ENCODE measurements at regions not wholly inside any gene's neighbourhood (a gene's known extent, or its start where the extent isn't known, plus 50 kb on each side); places are given as distances from the start of the nearest gene placed in this dataset.
"Not testable (repeated sequence)": the region's sequence is repeated elsewhere in the genome, so short reads cannot be mapped to it uniquely, and the experiment has no call there.

DNA sequence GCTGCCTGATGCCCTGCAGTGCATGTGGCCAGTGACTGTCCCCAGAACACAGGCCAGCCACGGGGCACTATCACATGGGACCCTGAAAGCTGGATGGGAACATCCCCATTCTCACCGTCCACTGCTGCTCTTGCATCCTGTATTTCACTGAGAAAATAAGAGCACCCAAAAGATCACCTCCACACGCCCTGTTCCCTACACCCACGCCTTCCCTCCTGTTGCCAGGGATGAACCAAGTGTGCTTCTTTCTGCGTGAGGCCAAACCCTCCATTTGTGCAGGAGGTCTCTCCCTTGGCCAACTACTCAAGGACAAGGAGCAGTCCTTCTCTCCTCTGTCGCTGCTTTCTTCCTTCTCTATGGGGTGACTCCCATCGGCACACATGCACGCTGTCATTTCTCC is 118.3 kb downstream of the LRRC37A3 start:
- FAIRE-seq; H3K9ac ChIP-seq (ENCODE audit: control insufficient read depth, extremely low read depth, insufficient read depth, low read length); DNase-seq (ENCODE audit: low read depth, low spot score); H3K4me3 ChIP-seq (ENCODE audit: control insufficient read depth in 2 of 3, extremely low read depth in 1 of 3, insufficient read depth in 2 of 3, low read depth in 1 of 3, low read length in 3 of 3); H3K27me3 ChIP-seq (ENCODE audit: control insufficient read depth, extremely low read depth, insufficient read depth, low read length); dilution Hi-C loops (cut with MboI; ENCODE audit: extremely low pct_ligation_motif_present, low sequenced_read_pairs); H4K20me1 ChIP-seq (ENCODE audit: control insufficient read depth, extremely low read depth, insufficient read depth, low read length); H2AFZ ChIP-seq (ENCODE audit: control insufficient read depth, low read length); H3K4me1 ChIP-seq (ENCODE audit: control insufficient read depth, extremely low read depth, insufficient read depth, low read length); H3K9me1 ChIP-seq (ENCODE audit: control insufficient read depth, extremely low read depth, insufficient read depth, low read length); H3K4me2 ChIP-seq (ENCODE audit: control insufficient read depth, extremely low read depth, insufficient read depth, low read depth, low read length); H3K36me3 ChIP-seq (ENCODE audit: control insufficient read depth in 2 of 2, extremely low read depth in 1 of 2, insufficient read depth in 2 of 2, low read length in 2 of 2); H3K27ac ChIP-seq (ENCODE audit: control insufficient read depth, insufficient read depth, low read length); H3K9me3 ChIP-seq (ENCODE audit: control insufficient read depth, low read depth, low read length); H3K79me2 ChIP-seq (ENCODE audit: control insufficient read depth, insufficient read depth, low read length): not testable (repeated sequence)

DNA sequence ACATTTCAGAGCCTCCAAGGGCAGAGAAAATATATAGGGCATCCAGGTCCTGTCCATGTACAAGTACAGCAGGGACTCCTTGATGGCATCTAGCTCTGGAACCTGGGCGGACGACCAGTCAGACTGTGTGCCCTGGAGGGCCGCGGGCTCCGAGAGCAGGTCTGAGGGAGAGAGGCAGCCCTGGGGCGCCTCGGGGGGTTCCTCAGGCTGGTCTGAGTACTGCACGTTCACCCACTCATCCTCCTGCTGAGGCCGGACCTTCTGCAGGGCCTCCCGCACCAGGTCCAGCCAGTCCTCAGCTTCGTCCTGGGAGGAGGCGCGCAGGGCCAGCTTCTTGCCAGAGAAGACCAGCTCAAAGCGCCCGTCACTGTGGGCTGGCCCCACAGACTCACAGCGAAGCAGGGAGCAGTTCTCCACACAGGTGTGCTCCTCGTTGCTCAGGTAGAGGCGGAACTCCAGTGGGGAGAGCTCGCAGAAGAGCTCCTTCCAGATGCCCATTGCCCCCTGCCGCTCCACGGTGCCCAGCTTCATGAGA is 118.8 kb downstream of the LRRC37A3 start:
- not testable (repeated sequence) for H3K4me1 ChIP-seq (ENCODE audit: control insufficient read depth, extremely low read depth, insufficient read depth, low read length)

DNA sequence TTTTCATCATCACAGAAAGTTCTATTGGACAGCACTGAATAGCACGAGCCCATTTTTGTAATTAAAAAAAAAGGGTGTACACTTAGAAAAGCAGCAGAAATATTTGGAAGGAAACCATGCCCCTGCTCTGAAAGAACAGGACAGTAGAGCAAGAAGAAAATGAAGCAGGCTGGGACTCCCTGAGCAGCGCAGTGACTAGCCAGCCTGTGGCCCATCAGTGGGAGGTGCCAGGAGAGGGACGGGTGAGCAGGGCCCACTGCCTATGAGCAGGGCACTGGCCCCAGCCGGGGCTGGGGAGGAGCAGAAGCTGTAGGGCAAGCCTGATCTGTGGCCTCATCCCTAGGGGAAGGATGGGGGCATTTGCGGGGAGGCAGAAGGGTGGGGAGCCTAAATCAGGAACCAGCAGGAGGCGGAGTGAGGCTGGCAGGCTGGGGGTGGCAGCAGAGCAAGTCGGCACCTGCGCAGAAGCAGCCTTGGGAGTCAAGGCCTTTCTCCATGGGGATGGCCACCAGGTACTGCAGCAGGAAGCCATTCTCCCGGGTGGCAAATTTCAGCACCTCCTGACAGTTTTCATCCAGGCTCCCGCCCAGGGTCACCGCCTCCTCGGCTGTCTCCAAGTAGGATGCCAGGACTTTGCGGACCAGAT is 119.6 kb downstream of the LRRC37A3 start:
- H2AFZ ChIP-seq (ENCODE audit: control insufficient read depth, low read length); H3K9me1 ChIP-seq (ENCODE audit: control insufficient read depth, extremely low read depth, insufficient read depth, low read length); H3K27ac ChIP-seq (ENCODE audit: control insufficient read depth, insufficient read depth, low read length); H3K4me2 ChIP-seq (ENCODE audit: control insufficient read depth, extremely low read depth, insufficient read depth, low read depth, low read length); H4K20me1 ChIP-seq (ENCODE audit: control insufficient read depth, extremely low read depth, insufficient read depth, low read length); dilution Hi-C loops (cut with MboI; ENCODE audit: extremely low pct_ligation_motif_present, low sequenced_read_pairs); H3K4me3 ChIP-seq (ENCODE audit: control insufficient read depth in 2 of 3, extremely low read depth in 1 of 3, insufficient read depth in 2 of 3, low read depth in 1 of 3, low read length in 3 of 3); FAIRE-seq; DNase-seq (ENCODE audit: low read depth, low spot score); H3K79me2 ChIP-seq (ENCODE audit: control insufficient read depth, insufficient read depth, low read length); H3K4me1 ChIP-seq (ENCODE audit: control insufficient read depth, extremely low read depth, insufficient read depth, low read length); H3K9ac ChIP-seq (ENCODE audit: control insufficient read depth, extremely low read depth, insufficient read depth, low read length); H3K36me3 ChIP-seq (ENCODE audit: control insufficient read depth in 2 of 2, extremely low read depth in 1 of 2, insufficient read depth in 2 of 2, low read length in 2 of 2); H3K9me3 ChIP-seq (ENCODE audit: control insufficient read depth, low read depth, low read length); H3K27me3 ChIP-seq (ENCODE audit: control insufficient read depth, extremely low read depth, insufficient read depth, low read length): not testable (repeated sequence)

More for the DNA sequence above, 118.8 kb downstream of the LRRC37A3 start:
- H4K20me1 ChIP-seq (ENCODE audit: control insufficient read depth, extremely low read depth, insufficient read depth, low read length); H3K27me3 ChIP-seq (ENCODE audit: control insufficient read depth, extremely low read depth, insufficient read depth, low read length); dilution Hi-C loops (cut with MboI; ENCODE audit: extremely low pct_ligation_motif_present, low sequenced_read_pairs); H3K27ac ChIP-seq (ENCODE audit: control insufficient read depth, insufficient read depth, low read length); H3K9me3 ChIP-seq (ENCODE audit: control insufficient read depth, low read depth, low read length); FAIRE-seq; H3K79me2 ChIP-seq (ENCODE audit: control insufficient read depth, insufficient read depth, low read length); H3K9me1 ChIP-seq (ENCODE audit: control insufficient read depth, extremely low read depth, insufficient read depth, low read length); H3K4me2 ChIP-seq (ENCODE audit: control insufficient read depth, extremely low read depth, insufficient read depth, low read depth, low read length); H3K4me3 ChIP-seq (ENCODE audit: control insufficient read depth in 2 of 3, extremely low read depth in 1 of 3, insufficient read depth in 2 of 3, low read depth in 1 of 3, low read length in 3 of 3); DNase-seq (ENCODE audit: low read depth, low spot score); H3K36me3 ChIP-seq (ENCODE audit: control insufficient read depth in 2 of 2, extremely low read depth in 1 of 2, insufficient read depth in 2 of 2, low read length in 2 of 2); H2AFZ ChIP-seq (ENCODE audit: control insufficient read depth, low read length); H3K9ac ChIP-seq (ENCODE audit: control insufficient read depth, extremely low read depth, insufficient read depth, low read length): not testable (repeated sequence)

DNA sequence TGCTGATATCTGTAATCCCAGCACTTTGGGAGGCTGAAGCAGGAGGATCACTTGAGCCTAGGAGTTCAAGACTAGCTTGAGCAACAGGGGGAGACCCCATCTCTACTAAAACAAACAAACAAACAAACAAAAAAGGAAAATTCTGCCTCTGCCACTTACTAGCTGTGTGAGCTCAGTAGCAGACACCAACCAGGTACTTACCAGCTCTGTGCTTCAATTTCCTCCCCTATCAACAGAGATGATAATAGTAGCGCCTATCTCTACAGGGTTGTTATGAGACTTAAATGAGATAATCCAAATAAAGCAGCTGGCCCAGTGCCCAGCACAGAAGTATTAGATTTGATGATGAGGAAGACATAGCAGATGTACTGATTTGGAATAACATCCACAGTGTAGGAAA is 120.3 kb downstream of the LRRC37A3 start:
- H3K4me1 ChIP-seq (ENCODE audit: control insufficient read depth, extremely low read depth, insufficient read depth, low read length): peaks cover 11% of the 10 kb centered on the region
- H3K27me3 ChIP-seq (ENCODE audit: control insufficient read depth, extremely low read depth, insufficient read depth, low read length); H3K9ac ChIP-seq (ENCODE audit: control insufficient read depth, extremely low read depth, insufficient read depth, low read length); DNase-seq (ENCODE audit: low read depth, low spot score); H3K79me2 ChIP-seq (ENCODE audit: control insufficient read depth, insufficient read depth, low read length); dilution Hi-C loops (cut with MboI; ENCODE audit: extremely low pct_ligation_motif_present, low sequenced_read_pairs); H2AFZ ChIP-seq (ENCODE audit: control insufficient read depth, low read length); H3K9me3 ChIP-seq (ENCODE audit: control insufficient read depth, low read depth, low read length); H3K4me2 ChIP-seq (ENCODE audit: control insufficient read depth, extremely low read depth, insufficient read depth, low read depth, low read length); H4K20me1 ChIP-seq (ENCODE audit: control insufficient read depth, extremely low read depth, insufficient read depth, low read length); H3K4me3 ChIP-seq (ENCODE audit: control insufficient read depth in 2 of 3, extremely low read depth in 1 of 3, insufficient read depth in 2 of 3, low read depth in 1 of 3, low read length in 3 of 3); H3K27ac ChIP-seq (ENCODE audit: control insufficient read depth, insufficient read depth, low read length); H3K36me3 ChIP-seq (ENCODE audit: control insufficient read depth in 2 of 2, extremely low read depth in 1 of 2, insufficient read depth in 2 of 2, low read length in 2 of 2); H3K9me1 ChIP-seq (ENCODE audit: control insufficient read depth, extremely low read depth, insufficient read depth, low read length); FAIRE-seq: not testable (repeated sequence)

DNA sequence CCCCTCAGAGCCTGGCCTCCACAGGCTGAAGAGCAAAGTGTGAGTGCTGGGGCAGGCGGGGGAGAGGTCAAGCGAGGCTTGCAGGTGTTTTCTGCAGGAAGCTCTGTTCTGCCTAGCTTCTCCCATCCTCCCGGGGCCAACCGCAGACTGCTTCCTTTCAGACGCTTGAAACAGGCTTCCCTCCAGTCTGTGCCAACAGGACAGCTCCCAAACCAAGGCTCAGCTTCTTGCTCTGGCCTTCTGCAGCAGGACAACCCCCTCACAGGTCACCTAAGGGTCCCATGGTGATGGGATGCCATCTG is 120.8 kb downstream of the LRRC37A3 start:
- not testable (repeated sequence) for FAIRE-seq; H3K27me3 ChIP-seq (ENCODE audit: control insufficient read depth, extremely low read depth, insufficient read depth, low read length)

More for the DNA sequence above, 120.8 kb downstream of the LRRC37A3 start:
- H2AFZ ChIP-seq (ENCODE audit: control insufficient read depth, low read length); H3K79me2 ChIP-seq (ENCODE audit: control insufficient read depth, insufficient read depth, low read length); H4K20me1 ChIP-seq (ENCODE audit: control insufficient read depth, extremely low read depth, insufficient read depth, low read length); H3K9ac ChIP-seq (ENCODE audit: control insufficient read depth, extremely low read depth, insufficient read depth, low read length); H3K9me1 ChIP-seq (ENCODE audit: control insufficient read depth, extremely low read depth, insufficient read depth, low read length); H3K4me3 ChIP-seq (ENCODE audit: control insufficient read depth in 2 of 3, extremely low read depth in 1 of 3, insufficient read depth in 2 of 3, low read depth in 1 of 3, low read length in 3 of 3); DNase-seq (ENCODE audit: low read depth, low spot score); H3K36me3 ChIP-seq (ENCODE audit: control insufficient read depth in 2 of 2, extremely low read depth in 1 of 2, insufficient read depth in 2 of 2, low read length in 2 of 2); H3K9me3 ChIP-seq (ENCODE audit: control insufficient read depth, low read depth, low read length); dilution Hi-C loops (cut with MboI; ENCODE audit: extremely low pct_ligation_motif_present, low sequenced_read_pairs); H3K27ac ChIP-seq (ENCODE audit: control insufficient read depth, insufficient read depth, low read length); H3K4me2 ChIP-seq (ENCODE audit: control insufficient read depth, extremely low read depth, insufficient read depth, low read depth, low read length): not testable (repeated sequence)
- peaks cover 16% of the 10 kb centered on the region for H3K4me1 ChIP-seq (ENCODE audit: control insufficient read depth, extremely low read depth, insufficient read depth, low read length)

Data from keratinocyte (primary cell).